Hindlimb muscle (tissue), 1 donor: ENCODE measurements at regions not wholly inside any gene's neighbourhood (a gene's known extent, or its start where the extent isn't known, plus 50 kb on each side); places are given as distances from the start of the nearest gene placed in this dataset.

Source experiments
- DNase-seq: peaks from one replicate; pipeline ENCODE4 v3.0.0-alpha.2; 2013

GRCh38 chrX:7216981-7217587 is 69.1 kb upstream of the PUDP start:
- no peak for DNase-seq

- DNase-seq: no peak
Observed at GRCh38 chrX:7215842-7216241, 67.9 kb upstream of the PUDP start.

GRCh38 chrX:7214251-7214650 is 66.3 kb upstream of the PUDP start:
- DNase-seq: no peak

GRCh38 chrX:7205037-7205577 is 57.2 kb upstream of the PUDP start:
- no peak for DNase-seq

- DNase-seq: no peak
Observed at GRCh38 chrX:7204619-7205018, 56.7 kb upstream of the PUDP start.

GRCh38 chrX:7202206-7202605 is 54.3 kb upstream of the PUDP start:
- no peak for DNase-seq

GRCh38 chrX:7201496-7201895 is 53.5 kb upstream of the PUDP start:
- no peak for DNase-seq

GRCh38 chrX:7198499-7198898 is 50.5 kb upstream of the PUDP start:
- DNase-seq: no peak
